ENCODE measurements at regions not wholly inside any gene's neighbourhood (a gene's known extent, or its start where the extent isn't known, plus 50 kb on each side); places are given as distances from the start of the nearest gene placed in this dataset.

GRCh38 chr11:121770939-121771595 is 318.3 kb upstream of the SORL1-AS1 start:
- no peak for TF ChIP-seq CTCF (IDR thresholded peaks at IDR 0.05; ENCODE audit: insufficient read depth, low read depth, low read length)
- TF ChIP-seq EZH2 (IDR thresholded peaks at IDR 0.05; ENCODE audit: insufficient read depth, low read length) = peak; percentile 8

All from astrocyte (in vitro differentiated cells and primary cell).